HEK293 (cell line): ENCODE measurements at regions not wholly inside any gene's neighbourhood (a gene's known extent, or its start where the extent isn't known, plus 50 kb on each side); places are given as distances from the start of the nearest gene placed in this dataset.

Experiments
- CTCF ChIP-seq: fragments of 450-650 bp; formaldehyde crosslinking; IDR thresholded peaks from 2 replicates; pipeline ENCODE4 v1.5.1; 2016; ENCODE audit warnings: missing biosample characterization, missing genetic modification characterization
- ZNF248 ChIP-seq: fragments of 450-650 bp; formaldehyde crosslinking; IDR thresholded peaks from 2 replicates; pipeline ENCODE4 v1.5.1; 2017; ENCODE audit warnings: missing biosample characterization, missing genetic modification characterization
- ZNF274 ChIP-seq, 2 experiments: fragments of 200-500 bp in 1 of 2; fragments of 450-650 bp in 1 of 2; sonication (Bioruptor generic) in 1 of 2; formaldehyde crosslinking in 1 of 2; IDR thresholded peaks; 2 replicates each; pipeline versions ENCODE4 v1.5.1 to v1.6.1; 2014 to 2016; ENCODE audit warnings: borderline replicate concordance in 1 of 2, inconsistent platforms in 1 of 2, low read length in 1 of 2, missing biosample characterization in 1 of 2, missing genetic modification characterization in 1 of 2
- ZNF362 ChIP-seq: fragments of 450-650 bp; formaldehyde crosslinking; IDR thresholded peaks from 2 replicates; pipeline ENCODE4 v1.5.1; 2016; ENCODE audit warnings: missing biosample characterization, missing genetic modification characterization
- ZNF843 ChIP-seq: fragments of 450-650 bp; formaldehyde crosslinking; IDR thresholded peaks from 2 replicates; pipeline ENCODE4 v1.5.1; 2016; ENCODE audit warnings: missing biosample characterization, missing genetic modification characterization
- TF ChIP-seq, protein P1 (sequence below): fragments of 450-650 bp; formaldehyde crosslinking; IDR thresholded peaks from 2 replicates; pipeline ENCODE4 v1.5.1; 2016; ENCODE audit warnings: missing biosample characterization, missing genetic modification characterization, low read depth
- TF ChIP-seq, protein P2 (sequence below): fragments of 450-650 bp; IDR thresholded peaks from 2 replicates; pipeline ENCODE4 v1.5.1; 2018; ENCODE audit warnings: missing biosample characterization, mild to moderate bottlenecking, missing genetic modification characterization

GRCh38 chr15:93231994-93232393 lies 143.0 kb upstream of the RGMA start:
- no peak for TF ChIP-seq ZNF248 (tag by site-specific recombination)
- TF ChIP-seq ZNF362 (tag by site-specific recombination): no peak
- no peak for TF ChIP-seq CTCF (tag by site-specific recombination)
- TF ChIP-seq, protein P1, sequence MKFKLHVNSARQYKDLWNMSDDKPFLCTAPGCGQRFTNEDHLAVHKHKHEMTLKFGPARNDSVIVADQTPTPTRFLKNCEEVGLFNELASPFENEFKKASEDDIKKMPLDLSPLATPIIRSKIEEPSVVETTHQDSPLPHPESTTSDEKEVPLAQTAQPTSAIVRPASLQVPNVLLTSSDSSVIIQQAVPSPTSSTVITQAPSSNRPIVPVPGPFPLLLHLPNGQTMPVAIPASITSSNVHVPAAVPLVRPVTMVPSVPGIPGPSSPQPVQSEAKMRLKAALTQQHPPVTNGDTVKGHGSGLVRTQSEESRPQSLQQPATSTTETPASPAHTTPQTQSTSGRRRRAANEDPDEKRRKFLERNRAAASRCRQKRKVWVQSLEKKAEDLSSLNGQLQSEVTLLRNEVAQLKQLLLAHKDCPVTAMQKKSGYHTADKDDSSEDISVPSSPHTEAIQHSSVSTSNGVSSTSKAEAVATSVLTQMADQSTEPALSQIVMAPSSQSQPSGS: no peak
- TF ChIP-seq ZNF843 (tag by site-specific recombination): no peak
- TF ChIP-seq, protein P2, sequence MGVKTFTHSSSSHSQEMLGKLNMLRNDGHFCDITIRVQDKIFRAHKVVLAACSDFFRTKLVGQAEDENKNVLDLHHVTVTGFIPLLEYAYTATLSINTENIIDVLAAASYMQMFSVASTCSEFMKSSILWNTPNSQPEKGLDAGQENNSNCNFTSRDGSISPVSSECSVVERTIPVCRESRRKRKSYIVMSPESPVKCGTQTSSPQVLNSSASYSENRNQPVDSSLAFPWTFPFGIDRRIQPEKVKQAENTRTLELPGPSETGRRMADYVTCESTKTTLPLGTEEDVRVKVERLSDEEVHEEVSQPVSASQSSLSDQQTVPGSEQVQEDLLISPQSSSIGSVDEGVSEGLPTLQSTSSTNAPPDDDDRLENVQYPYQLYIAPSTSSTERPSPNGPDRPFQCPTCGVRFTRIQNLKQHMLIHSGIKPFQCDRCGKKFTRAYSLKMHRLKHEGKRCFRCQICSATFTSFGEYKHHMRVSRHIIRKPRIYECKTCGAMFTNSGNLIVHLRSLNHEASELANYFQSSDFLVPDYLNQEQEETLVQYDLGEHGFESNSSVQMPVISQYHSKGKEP (tag by site-specific recombination): no peak
- no peak for TF ChIP-seq ZNF274 (IDR thresholded peaks at IDR 0.05; ENCODE audit: low read length)
- no peak for TF ChIP-seq ZNF274 (tag by site-specific recombination; IDR thresholded peaks at IDR 0.05; ENCODE audit: borderline replicate concordance)
